ENCODE measurements at regions not wholly inside any gene's neighbourhood (a gene's known extent, or its start where the extent isn't known, plus 50 kb on each side); places are given as distances from the start of the nearest gene placed in this dataset.

DNA sequence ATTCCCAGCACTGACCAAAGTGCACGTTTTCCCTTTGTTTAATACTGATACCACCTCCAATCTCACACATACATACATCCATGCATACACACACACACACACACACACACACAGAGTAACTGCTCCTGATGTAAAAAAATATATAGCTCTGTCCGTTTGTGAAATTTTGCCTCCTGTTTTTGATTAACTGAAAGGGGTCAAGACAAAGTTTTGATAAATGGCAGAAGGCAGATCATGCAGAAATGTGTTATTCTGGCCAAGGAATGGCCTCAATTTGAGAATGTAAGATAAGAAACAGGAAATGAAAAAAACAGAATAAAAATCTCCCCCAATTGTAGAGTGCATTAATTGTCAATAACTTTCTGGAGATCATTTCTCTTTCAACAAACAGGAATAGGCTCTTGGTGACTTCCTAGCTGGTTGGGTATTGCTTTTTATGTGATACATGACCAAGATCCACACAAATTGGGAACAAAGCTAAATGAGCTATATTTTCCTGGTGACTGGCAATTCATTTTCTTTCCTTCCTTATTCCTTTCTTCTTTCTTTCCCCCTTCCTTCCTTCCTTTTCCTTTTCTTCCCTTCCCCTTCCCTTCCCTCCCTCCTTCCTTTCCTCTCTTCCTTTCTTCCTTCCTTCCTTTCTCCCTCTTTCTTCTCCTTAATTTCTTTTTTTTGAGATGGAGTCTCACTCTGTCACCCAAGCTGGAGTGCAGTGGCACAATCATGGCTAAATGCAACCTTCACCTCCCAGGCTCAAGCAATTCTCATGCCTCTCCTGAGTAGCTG is 88.9 kb upstream of the PMAIP1 start:
- Mint-ChIP-seq H3K4me3 (no peak overlapping the region), H3K27me3 (ENCODE audit: low read depth) (peaks cover 3% of the 10 kb centered on the region), H3K27ac (peak overlapping the region; percentile 13 to 67 (median 63)), H3K36me3 (ENCODE audit: low read depth) (no peaks in the 10 kb centered on the region), H3K4me1 (peaks cover 24% of the 10 kb centered on the region), H3K9me3 (no peaks in the 10 kb centered on the region)
- TF ChIP-seq, protein P1, sequence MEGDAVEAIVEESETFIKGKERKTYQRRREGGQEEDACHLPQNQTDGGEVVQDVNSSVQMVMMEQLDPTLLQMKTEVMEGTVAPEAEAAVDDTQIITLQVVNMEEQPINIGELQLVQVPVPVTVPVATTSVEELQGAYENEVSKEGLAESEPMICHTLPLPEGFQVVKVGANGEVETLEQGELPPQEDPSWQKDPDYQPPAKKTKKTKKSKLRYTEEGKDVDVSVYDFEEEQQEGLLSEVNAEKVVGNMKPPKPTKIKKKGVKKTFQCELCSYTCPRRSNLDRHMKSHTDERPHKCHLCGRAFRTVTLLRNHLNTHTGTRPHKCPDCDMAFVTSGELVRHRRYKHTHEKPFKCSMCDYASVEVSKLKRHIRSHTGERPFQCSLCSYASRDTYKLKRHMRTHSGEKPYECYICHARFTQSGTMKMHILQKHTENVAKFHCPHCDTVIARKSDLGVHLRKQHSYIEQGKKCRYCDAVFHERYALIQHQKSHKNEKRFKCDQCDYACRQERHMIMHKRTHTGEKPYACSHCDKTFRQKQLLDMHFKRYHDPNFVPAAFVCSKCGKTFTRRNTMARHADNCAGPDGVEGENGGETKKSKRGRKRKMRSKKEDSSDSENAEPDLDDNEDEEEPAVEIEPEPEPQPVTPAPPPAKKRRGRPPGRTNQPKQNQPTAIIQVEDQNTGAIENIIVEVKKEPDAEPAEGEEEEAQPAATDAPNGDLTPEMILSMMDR (IDR thresholded peaks at IDR 0.05; ENCODE audit: unreplicated experiment in 3 of 3) = no peak

GRCh38 chr18:59810183-59810582 is 89.6 kb upstream of the PMAIP1 start:
- Mint-ChIP-seq H3K27me3 (ENCODE audit: low read depth) (peaks cover 3% of the 10 kb centered on the region), H3K36me3 (ENCODE audit: low read depth) (no peaks in the 10 kb centered on the region), H3K4me1 (peaks cover 21% of the 10 kb centered on the region), H3K9me3 (no peaks in the 10 kb centered on the region), H3K27ac (peak overlapping the region in 2 of 3 experiments; percentile 13 to 67), H3K4me3 (no peak overlapping the region)
- TF ChIP-seq, protein P1 (IDR thresholded peaks at IDR 0.05; ENCODE audit: unreplicated experiment in 3 of 3) = no peak

DNA sequence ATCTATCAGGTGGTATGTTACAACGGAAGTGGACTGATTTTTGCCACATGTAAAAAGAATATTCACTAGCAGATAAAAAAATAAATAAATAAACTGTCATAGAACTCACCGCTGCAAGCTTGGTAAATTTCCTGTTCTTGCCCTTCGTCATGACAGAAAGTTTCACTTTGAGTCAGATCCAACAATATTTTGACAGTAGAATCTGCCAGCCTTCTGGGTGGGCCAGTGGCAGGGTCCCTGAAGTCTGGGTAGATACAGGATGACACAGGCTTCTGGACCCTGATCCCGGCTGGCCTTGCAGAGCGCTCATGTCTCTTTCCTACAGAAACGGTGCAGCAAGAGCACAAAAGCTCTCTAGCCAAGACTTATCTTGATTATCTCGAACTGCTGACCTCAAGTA is 97.8 kb upstream of the PMAIP1 start:
- peaks cover 9% of the 10 kb centered on the region for H3K4me1 Mint-ChIP-seq
- no peak overlapping the region for H3K4me3 Mint-ChIP-seq
- no peak overlapping the region for H3K27ac Mint-ChIP-seq
- TF ChIP-seq, protein P1 (IDR thresholded peaks at IDR 0.05; ENCODE audit: unreplicated experiment in 3 of 3) = no peak
- H3K36me3 Mint-ChIP-seq (ENCODE audit: low read depth) = no peaks in the 10 kb centered on the region
- no peaks in the 10 kb centered on the region for H3K9me3 Mint-ChIP-seq
- H3K27me3 Mint-ChIP-seq (ENCODE audit: low read depth) = peaks cover 3% of the 10 kb centered on the region

DNA sequence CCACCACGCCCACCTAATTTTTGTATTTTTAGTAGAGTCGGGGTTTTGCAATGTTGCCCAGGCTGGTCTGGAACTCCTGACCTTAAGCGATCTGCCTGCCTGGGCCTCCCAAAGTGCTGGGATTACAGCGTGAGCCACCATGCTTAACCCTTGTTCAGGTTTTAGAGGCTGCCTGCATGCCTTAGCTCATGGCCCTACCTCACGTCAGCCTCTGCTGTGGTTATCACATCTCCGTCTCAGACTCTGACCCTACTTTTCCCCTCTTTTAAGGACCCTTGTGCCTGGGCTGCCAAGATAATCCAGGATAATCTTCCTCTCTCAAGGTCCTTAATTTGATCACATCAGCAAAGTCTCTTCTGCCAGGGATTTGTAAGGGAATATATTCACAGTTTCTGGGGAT is 98.2 kb upstream of the PMAIP1 start:
- Mint-ChIP-seq H3K27me3 (ENCODE audit: low read depth) (peaks cover 7% of the 10 kb centered on the region), H3K9me3 (no peaks in the 10 kb centered on the region), H3K4me1 (peaks cover 9% of the 10 kb centered on the region), H3K27ac (no peak overlapping the region), H3K4me3 (no peak overlapping the region), H3K36me3 (ENCODE audit: low read depth) (no peaks in the 10 kb centered on the region)
- TF ChIP-seq, protein P1 (IDR thresholded peaks at IDR 0.05; ENCODE audit: unreplicated experiment in 3 of 3) = no peak

DNA sequence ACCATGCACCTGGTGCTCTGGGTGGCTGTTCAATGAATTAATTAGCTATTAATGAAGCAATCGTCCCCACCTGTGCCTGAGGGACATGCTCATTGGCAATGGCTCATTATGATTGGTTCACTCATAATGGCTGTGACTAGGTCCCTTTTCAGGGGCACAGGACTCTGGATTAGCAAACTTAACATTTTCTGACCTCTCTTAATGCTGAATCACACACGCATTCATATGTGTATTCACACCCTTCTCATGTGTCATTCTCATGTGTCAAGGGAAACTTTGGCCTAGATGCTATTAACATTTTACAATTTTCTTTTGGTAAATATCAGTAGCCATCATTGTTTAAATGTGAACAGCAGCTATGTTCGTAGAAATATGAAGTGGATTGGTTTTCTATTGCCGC is 98.9 kb upstream of the PMAIP1 start:
- H3K27ac Mint-ChIP-seq = peak overlapping the region in 1 of 3 experiments; percentile 13
- TF ChIP-seq, protein P1 (IDR thresholded peaks at IDR 0.05; ENCODE audit: unreplicated experiment in 3 of 3) = no peak
- H3K4me1 Mint-ChIP-seq = peaks cover 9% of the 10 kb centered on the region
- no peaks in the 10 kb centered on the region for H3K9me3 Mint-ChIP-seq
- H3K36me3 Mint-ChIP-seq (ENCODE audit: low read depth) = no peaks in the 10 kb centered on the region
- no peak overlapping the region for H3K4me3 Mint-ChIP-seq
- H3K27me3 Mint-ChIP-seq (ENCODE audit: low read depth) = peaks cover 7% of the 10 kb centered on the region

Data from nephron (organoid).